ENCODE measurements at regions not wholly inside any gene's neighbourhood (a gene's known extent, or its start where the extent isn't known, plus 50 kb on each side); places are given as distances from the start of the nearest gene placed in this dataset.

GRCh38 chrX:7385131-7385530 lies 237.2 kb upstream of the PUDP start:
- no peak for TF ChIP-seq CTCF (IDR thresholded peaks at IDR 0.05; ENCODE audit: insufficient read depth, low read length, poor library complexity, severe bottlenecking)
- TF ChIP-seq EZH2phosphoT487 (conservative IDR thresholded peaks at IDR 0.05; ENCODE audit: low read length): no peak

All from SU-DHL-6 (cell line).